Right atrium auricular region (tissue), 2 donors: ENCODE measurements at regions not wholly inside any gene's neighbourhood (a gene's known extent, or its start where the extent isn't known, plus 50 kb on each side); places are given as distances from the start of the nearest gene placed in this dataset.

Experiments used
- DNase-seq: peaks from one replicate; pipeline ENCODE4 v3.0.0-alpha.2; 2019; ENCODE audit warnings: low spot score
- H3K27ac ChIP-seq, 2 donors: fragments of 200-600 bp; sonication (generic); 1 replicate in 1 of 2; 2 replicates in 1 of 2; pipeline ENCODE4 v1.5.1; 2016 to 2019
- H3K27me3 ChIP-seq, 2 donors: fragments of 200-600 bp; sonication (generic); one replicate each; pipeline versions ENCODE4 v1.5.1 to v1.6.0; 2017 to 2019
- H3K36me3 ChIP-seq: fragments of 200-600 bp; sonication (generic); one replicate; pipeline ENCODE4 v1.5.1; 2016
- H3K4me1 ChIP-seq, 2 donors: fragments of 200-600 bp; sonication (generic); one replicate each; pipeline versions ENCODE4 v1.5.1 to v1.6.0; 2017 to 2019
- H3K4me3 ChIP-seq, 2 donors: fragments of 200-600 bp; sonication (generic); 1 replicate in 1 of 2; 2 replicates in 1 of 2; pipeline ENCODE4 v1.5.1; 2017 to 2019; ENCODE audit warnings: mild to moderate bottlenecking in 1 of 2, moderate library complexity in 1 of 2
- H3K9me3 ChIP-seq, 2 donors: fragments of 200-600 bp; sonication (generic); one replicate each; pipeline ENCODE4 v1.5.1; 2019
- TF ChIP-seq, protein P1 (sequence below), 2 donors: fragments of 200-600 bp; sonication (generic); IDR thresholded peaks; one replicate each; pipeline ENCODE4 v1.5.1; 2019; ENCODE audit warnings: antibody characterized with exemption in 2 of 2

DNA sequence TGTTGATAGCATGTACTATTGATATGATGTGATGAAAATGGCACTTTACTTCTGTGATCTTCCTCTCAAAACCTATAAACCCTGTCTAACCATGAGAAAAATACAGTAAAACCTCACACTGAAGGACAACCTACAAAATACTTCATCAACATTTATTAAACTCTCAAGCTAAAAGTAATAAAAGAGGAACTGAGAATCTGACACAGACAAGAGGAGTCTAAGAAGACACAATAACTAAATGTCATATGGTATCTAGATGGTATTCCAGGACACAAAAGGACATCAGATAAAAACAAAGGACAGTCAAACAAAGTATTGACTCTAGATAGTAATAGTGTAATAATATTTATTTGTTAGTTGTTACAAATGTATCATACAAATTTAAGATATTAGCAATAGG, 655.3 kb downstream of the SH3BGRL start:
- no peaks in the 10 kb centered on the region for H3K36me3 ChIP-seq
- no peaks in the 10 kb centered on the region for H3K4me1 ChIP-seq
- no peaks in the 10 kb centered on the region for H3K27me3 ChIP-seq
- no peak overlapping the region for H3K27ac ChIP-seq
- no peak for DNase-seq
- H3K9me3 ChIP-seq = peaks cover 0 to 7% of the 10 kb centered on the region in 2 donors
- H3K4me3 ChIP-seq = no peak overlapping the region
- TF ChIP-seq, protein P1, sequence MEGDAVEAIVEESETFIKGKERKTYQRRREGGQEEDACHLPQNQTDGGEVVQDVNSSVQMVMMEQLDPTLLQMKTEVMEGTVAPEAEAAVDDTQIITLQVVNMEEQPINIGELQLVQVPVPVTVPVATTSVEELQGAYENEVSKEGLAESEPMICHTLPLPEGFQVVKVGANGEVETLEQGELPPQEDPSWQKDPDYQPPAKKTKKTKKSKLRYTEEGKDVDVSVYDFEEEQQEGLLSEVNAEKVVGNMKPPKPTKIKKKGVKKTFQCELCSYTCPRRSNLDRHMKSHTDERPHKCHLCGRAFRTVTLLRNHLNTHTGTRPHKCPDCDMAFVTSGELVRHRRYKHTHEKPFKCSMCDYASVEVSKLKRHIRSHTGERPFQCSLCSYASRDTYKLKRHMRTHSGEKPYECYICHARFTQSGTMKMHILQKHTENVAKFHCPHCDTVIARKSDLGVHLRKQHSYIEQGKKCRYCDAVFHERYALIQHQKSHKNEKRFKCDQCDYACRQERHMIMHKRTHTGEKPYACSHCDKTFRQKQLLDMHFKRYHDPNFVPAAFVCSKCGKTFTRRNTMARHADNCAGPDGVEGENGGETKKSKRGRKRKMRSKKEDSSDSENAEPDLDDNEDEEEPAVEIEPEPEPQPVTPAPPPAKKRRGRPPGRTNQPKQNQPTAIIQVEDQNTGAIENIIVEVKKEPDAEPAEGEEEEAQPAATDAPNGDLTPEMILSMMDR (IDR thresholded peaks at IDR 0.05) = no peak

DNA sequence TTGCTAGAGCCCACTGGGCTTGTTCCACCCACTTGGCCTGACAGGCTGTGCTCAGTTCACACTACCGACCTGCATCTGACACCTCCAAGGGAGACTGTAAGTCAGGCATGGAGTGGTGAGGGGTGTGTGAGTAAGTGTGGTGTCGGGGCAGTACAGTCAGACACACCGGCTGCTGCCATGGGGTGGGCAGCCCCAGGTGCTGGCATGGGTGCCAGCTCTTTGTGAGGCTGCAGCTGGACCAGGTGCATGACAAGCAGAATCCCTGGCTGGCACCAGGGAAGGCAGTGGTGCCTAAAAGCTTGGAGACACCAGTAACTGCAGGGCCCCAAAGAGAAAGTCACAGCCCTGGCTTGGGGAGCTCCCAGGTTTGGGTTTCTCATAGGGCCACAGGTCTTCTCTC, 665.0 kb downstream of the SH3BGRL start:
- DNase-seq = no peak
- Histone ChIP-seq H3K4me3 (no peak overlapping the region), H3K4me1 (no peaks in the 10 kb centered on the region), H3K27ac (no peak overlapping the region), H3K36me3 (no peaks in the 10 kb centered on the region), H3K9me3 (peaks cover 0 to 6% of the 10 kb centered on the region in 2 donors), H3K27me3 (no peaks in the 10 kb centered on the region)
- TF ChIP-seq, protein P1 (IDR thresholded peaks at IDR 0.05) = no peak

DNA sequence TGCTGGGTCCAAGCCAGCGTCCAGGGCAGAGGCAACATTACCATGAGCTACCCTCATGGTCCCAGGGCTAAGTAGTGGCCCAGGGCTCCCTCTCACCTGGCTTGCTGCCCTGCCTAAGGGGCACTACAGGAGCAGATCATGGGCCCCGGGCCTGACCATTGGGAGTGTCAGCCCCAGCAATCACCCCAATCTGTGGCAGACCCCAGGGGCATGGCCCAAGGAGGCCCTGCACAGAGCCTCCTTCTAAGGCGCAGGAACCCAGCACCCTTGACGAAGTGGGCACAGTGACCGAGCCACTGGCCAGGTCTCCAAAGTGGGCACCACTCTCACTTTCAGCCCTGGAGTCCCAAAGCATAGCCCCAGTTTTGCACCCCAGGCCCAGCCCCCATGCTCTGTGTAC, 667.1 kb downstream of the SH3BGRL start:
- TF ChIP-seq, protein P1 (IDR thresholded peaks at IDR 0.05) = no peak
- Histone ChIP-seq H3K9me3 (peaks cover 0 to 8% of the 10 kb centered on the region in 2 donors), H3K4me3 (no peak overlapping the region), H3K27me3 (no peaks in the 10 kb centered on the region), H3K36me3 (no peaks in the 10 kb centered on the region), H3K4me1 (no peaks in the 10 kb centered on the region), H3K27ac (no peak overlapping the region)
- DNase-seq = no peak

DNA sequence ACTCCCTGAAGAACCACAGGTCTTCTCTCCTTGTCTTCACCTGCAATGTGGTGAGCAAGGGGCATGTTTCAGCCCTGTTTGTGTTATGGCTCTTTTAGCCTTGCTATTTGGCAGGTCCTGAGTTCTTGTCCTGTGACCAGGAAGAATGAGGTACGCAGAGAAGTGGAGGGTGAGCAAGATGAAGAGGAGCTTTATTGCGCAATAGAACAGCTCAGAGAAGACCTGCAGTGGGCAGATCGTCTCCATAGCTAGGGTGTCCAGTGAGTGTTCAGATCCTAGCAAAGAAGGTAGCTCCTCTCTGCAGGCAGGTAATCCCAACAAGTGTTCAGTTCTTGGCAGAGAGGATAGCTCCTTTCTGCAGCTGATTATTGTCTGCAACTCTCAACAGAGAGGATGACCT, 672.9 kb downstream of the SH3BGRL start:
- no peaks in the 10 kb centered on the region for H3K36me3 ChIP-seq
- DNase-seq = no peak
- TF ChIP-seq, protein P1 (IDR thresholded peaks at IDR 0.05) = no peak

DNA sequence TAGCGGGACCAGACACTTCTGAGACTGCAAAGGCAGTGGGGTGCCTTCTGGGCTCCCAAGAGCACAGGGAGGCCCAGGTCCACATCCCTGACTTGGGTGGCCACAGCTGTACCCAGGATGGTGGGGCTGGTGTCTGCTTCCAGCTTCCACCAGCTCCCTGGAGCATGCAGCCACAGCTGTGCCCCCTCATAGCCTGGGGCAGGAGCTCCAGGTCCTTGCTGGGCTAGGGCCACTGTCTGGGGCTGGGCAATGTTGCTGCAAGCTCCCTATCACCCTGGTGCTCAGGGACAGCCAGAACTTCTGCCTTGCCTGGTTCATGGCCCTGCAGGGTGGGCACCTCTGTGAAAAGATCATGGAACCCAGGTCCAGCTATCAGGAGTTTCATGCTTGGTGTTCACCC, 673.9 kb downstream of the SH3BGRL start:
- no peaks in the 10 kb centered on the region for H3K27me3 ChIP-seq
- no peak for DNase-seq
- H3K36me3 ChIP-seq = no peaks in the 10 kb centered on the region
- H3K27ac ChIP-seq = no peak overlapping the region
- H3K4me1 ChIP-seq = no peaks in the 10 kb centered on the region
- H3K9me3 ChIP-seq = peaks cover 0 to 8% of the 10 kb centered on the region in 2 donors
- H3K4me3 ChIP-seq = no peak overlapping the region
- TF ChIP-seq, protein P1 (IDR thresholded peaks at IDR 0.05) = no peak

More for the DNA sequence above, 672.9 kb downstream of the SH3BGRL start:
- Histone ChIP-seq H3K9me3 (peaks cover 0 to 8% of the 10 kb centered on the region in 2 donors), H3K4me1 (no peaks in the 10 kb centered on the region), H3K4me3 (no peak overlapping the region), H3K27me3 (no peaks in the 10 kb centered on the region), H3K27ac (no peak overlapping the region)

DNA sequence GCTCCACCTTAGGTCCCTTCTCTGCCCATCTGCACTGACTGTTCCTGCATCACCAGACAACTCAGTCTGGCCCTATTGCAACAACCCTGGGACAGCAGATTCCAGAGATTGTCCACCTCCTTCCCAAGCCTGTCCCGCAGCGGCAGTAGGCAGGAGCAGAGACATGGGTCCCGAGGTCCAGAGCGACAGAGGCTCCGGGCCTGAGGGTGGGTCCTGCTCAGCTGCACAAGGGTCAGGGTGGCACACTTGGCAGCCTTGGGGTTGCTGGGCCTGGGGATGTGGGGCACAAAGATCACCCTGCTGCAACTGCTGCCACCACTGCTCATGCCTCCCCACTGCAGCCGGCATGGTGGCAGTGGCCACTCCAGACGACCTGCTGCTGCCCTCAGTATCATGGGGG, 674.5 kb downstream of the SH3BGRL start:
- Histone ChIP-seq H3K36me3 (no peaks in the 10 kb centered on the region), H3K9me3 (peaks cover 0 to 6% of the 10 kb centered on the region in 2 donors), H3K27ac (no peak overlapping the region), H3K4me1 (no peaks in the 10 kb centered on the region), H3K27me3 (no peaks in the 10 kb centered on the region), H3K4me3 (no peak overlapping the region)
- TF ChIP-seq, protein P1 (IDR thresholded peaks at IDR 0.05) = no peak
- no peak for DNase-seq
